Fibroblast of villous mesenchyme (primary cell): ENCODE measurements at regions not wholly inside any gene's neighbourhood (a gene's known extent, or its start where the extent isn't known, plus 50 kb on each side); places are given as distances from the start of the nearest gene placed in this dataset.

Source experiments
- DNase-seq: peaks from one replicate; pipeline ENCODE4 v3.0.0-alpha.2; 2010; ENCODE audit warnings: low read depth
- H3K4me3 ChIP-seq: 2 replicates; pipeline ENCODE4 v1.5.1; 2011; ENCODE audit warnings: low read depth, mild to moderate bottlenecking, low read length
- CTCF ChIP-seq: IDR thresholded peaks from 2 replicates; pipeline ENCODE4 v1.5.1; 2012; ENCODE audit warnings: low read depth, mild to moderate bottlenecking, low read length; ENCODE audit not compliant: insufficient read depth

- no peak for TF ChIP-seq CTCF
- no peak for DNase-seq
- no peak overlapping the region for H3K4me3 ChIP-seq
Measured at GRCh38 chr1:83701355-83701754, 297.6 kb downstream of the TTLL7 start.

GRCh38 chr1:83698644-83699043, 300.3 kb downstream of the TTLL7 start:
- no peak for TF ChIP-seq CTCF

GRCh38 chr1:83697961-83698360, 301.0 kb downstream of the TTLL7 start:
- H3K4me3 ChIP-seq = no peak overlapping the region
- DNase-seq = no peak
- TF ChIP-seq CTCF = no peak

More at GRCh38 chr1:83698644-83699043, 300.3 kb downstream of the TTLL7 start:
- no peak for DNase-seq
- H3K4me3 ChIP-seq = no peak overlapping the region

GRCh38 chr1:83697220-83697619, 301.7 kb downstream of the TTLL7 start:
- DNase-seq = no peak
- TF ChIP-seq CTCF = no peak
- no peak overlapping the region for H3K4me3 ChIP-seq

- H3K4me3 ChIP-seq = no peak overlapping the region
- no peak for DNase-seq
- TF ChIP-seq CTCF = no peak
Measured at GRCh38 chr1:83694449-83694848, 304.5 kb downstream of the TTLL7 start.

GRCh38 chr1:83693427-83694126, 305.4 kb downstream of the TTLL7 start:
- no peak for TF ChIP-seq CTCF
- DNase-seq = no peak
- no peak overlapping the region for H3K4me3 ChIP-seq
